Skeletal muscle tissue (tissue), 3 donors: ENCODE measurements at regions not wholly inside any gene's neighbourhood (a gene's known extent, or its start where the extent isn't known, plus 50 kb on each side); places are given as distances from the start of the nearest gene placed in this dataset.

ENCODE experiments used
- H3K27ac ChIP-seq: one replicate; pipeline ENCODE4 v1.7.0; 2013; ENCODE audit warnings: mild to moderate bottlenecking, low read depth, low read length, inconsistent platforms
- H3K27me3 ChIP-seq, 3 donors: one replicate each; pipeline ENCODE4 v1.7.0; 2013; ENCODE audit warnings: low read length in 3 of 3; ENCODE audit not compliant: control insufficient read depth in 3 of 3, insufficient read depth in 3 of 3
- H3K36me3 ChIP-seq, 3 donors: one replicate each; pipeline ENCODE4 v1.7.0; 2013; ENCODE audit warnings: low read length in 3 of 3; ENCODE audit not compliant: control insufficient read depth in 3 of 3, insufficient read depth in 3 of 3
- H3K4me1 ChIP-seq, 3 donors: one replicate each; pipeline ENCODE4 v1.7.0; 2013; ENCODE audit warnings: low read length in 3 of 3, mild to moderate bottlenecking in 3 of 3; ENCODE audit not compliant: control insufficient read depth in 3 of 3, insufficient read depth in 3 of 3
- H3K4me3 ChIP-seq, 3 donors: one replicate each; pipeline ENCODE4 v1.7.0; 2013; ENCODE audit warnings: low read length in 3 of 3
- H3K9ac ChIP-seq, 3 donors: one replicate each; pipeline ENCODE4 v1.7.0; 2013; ENCODE audit warnings: low read length in 3 of 3, mild to moderate bottlenecking in 3 of 3, moderate library complexity in 2 of 3, low read depth in 1 of 3
- H3K9me3 ChIP-seq, 3 donors: one replicate each; pipeline ENCODE4 v1.7.0; 2013; ENCODE audit warnings: low read length in 3 of 3; ENCODE audit not compliant: control insufficient read depth in 3 of 3
- donor health status: Osteomylitis.

DNA sequence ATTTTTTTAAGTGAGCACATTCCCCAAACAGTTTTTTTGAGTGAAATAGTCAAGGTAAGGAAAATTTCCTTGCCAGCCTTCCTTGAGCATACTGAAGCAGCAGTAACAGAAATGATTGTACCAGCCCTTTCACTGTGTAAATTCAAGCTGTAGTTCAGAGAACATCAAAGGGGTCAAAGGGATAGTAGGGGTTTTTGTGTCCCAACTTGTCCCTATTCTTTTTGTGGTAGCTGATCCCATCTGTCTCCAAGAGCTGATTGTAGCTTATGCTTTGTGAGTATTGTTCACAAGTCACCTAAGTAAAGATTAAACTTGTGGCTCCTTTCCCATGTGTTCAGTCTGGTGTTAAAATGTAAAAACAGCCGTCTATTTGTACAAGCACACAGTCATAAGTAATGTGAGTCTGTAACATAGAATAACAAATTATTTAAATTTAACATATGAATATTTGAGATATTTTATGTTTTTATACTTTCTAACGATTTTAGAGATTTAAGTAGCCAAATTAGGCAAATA, 185.0 kb downstream of the CENPW start:
- no peak overlapping the region for H3K4me3 ChIP-seq
- H3K36me3 ChIP-seq: no peaks in the 10 kb centered on the region

GRCh38 chr6:126526547-126526946, 186.6 kb downstream of the CENPW start:
- Histone ChIP-seq H3K27me3 (no peaks in the 10 kb centered on the region), H3K4me1 (no peaks in the 10 kb centered on the region), H3K36me3 (no peaks in the 10 kb centered on the region), H3K4me3 (no peak overlapping the region), H3K9ac (no peak overlapping the region), H3K9me3 (no peaks in the 10 kb centered on the region), H3K27ac (no peak overlapping the region)

More for the DNA sequence above, 185.0 kb downstream of the CENPW start:
- no peaks in the 10 kb centered on the region for H3K4me1 ChIP-seq
- H3K9me3 ChIP-seq: peaks cover 0 to 3% (median 0%) of the 10 kb centered on the region in 3 donors
- H3K27ac ChIP-seq: no peak overlapping the region
- H3K9ac ChIP-seq: no peak overlapping the region
- no peaks in the 10 kb centered on the region for H3K27me3 ChIP-seq

- no peak overlapping the region for H3K27ac ChIP-seq
- H3K4me3 ChIP-seq: no peak overlapping the region
- H3K9ac ChIP-seq: no peak overlapping the region
- no peaks in the 10 kb centered on the region for H3K4me1 ChIP-seq
- H3K27me3 ChIP-seq: no peaks in the 10 kb centered on the region
- no peaks in the 10 kb centered on the region for H3K9me3 ChIP-seq
- H3K36me3 ChIP-seq: no peaks in the 10 kb centered on the region
Observed at GRCh38 chr6:126526996-126527606, 187.2 kb downstream of the CENPW start.

GRCh38 chr6:126529637-126530362, 189.9 kb downstream of the CENPW start:
- Histone ChIP-seq H3K27ac (no peak overlapping the region), H3K4me3 (no peak overlapping the region), H3K9ac (no peak overlapping the region), H3K27me3 (no peaks in the 10 kb centered on the region), H3K9me3 (no peaks in the 10 kb centered on the region), H3K36me3 (no peaks in the 10 kb centered on the region), H3K4me1 (no peaks in the 10 kb centered on the region)

DNA sequence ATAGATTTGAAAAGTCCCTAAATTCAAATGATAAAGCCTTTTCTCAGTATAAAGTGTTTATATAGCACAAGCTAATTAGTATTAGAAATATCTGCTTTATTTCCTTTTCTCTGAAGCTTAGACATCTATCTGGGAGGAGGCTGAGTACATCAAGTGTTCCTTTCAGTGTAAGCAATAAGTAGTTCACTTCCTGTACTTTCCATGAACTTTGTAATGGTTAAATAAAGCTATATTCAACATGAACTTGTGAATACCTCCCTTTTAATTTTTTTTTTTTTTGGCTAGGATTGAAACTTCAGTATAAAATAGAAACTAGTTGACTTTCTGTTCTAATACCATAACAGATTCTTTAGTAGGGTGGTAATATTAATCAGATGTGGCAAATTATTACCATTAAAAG, 190.9 kb downstream of the CENPW start:
- Histone ChIP-seq H3K27ac (no peak overlapping the region), H3K4me1 (no peaks in the 10 kb centered on the region), H3K36me3 (no peaks in the 10 kb centered on the region), H3K27me3 (no peaks in the 10 kb centered on the region), H3K9ac (no peak overlapping the region), H3K4me3 (no peak overlapping the region), H3K9me3 (no peaks in the 10 kb centered on the region)

DNA sequence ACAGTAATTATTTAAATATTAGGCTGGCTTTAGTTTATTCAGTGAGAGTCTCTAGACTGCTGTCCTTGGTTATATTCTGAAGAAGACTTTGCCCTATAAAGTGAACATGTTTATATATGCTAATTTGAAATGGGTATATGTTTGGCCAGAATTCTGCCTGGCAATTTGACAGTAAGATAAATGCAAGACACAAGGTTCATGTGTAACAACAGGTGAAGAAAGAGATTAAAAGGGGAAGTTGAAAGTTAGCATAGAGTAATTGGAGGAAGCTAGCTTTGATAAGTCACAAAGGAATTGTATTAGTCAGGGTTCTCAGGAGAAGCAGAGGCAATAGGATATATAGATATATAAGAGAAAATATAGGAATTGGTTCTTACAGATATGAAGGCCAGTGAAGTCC, 191.4 kb downstream of the CENPW start:
- no peaks in the 10 kb centered on the region for H3K27me3 ChIP-seq
- no peak overlapping the region for H3K4me3 ChIP-seq
- no peaks in the 10 kb centered on the region for H3K4me1 ChIP-seq
- no peaks in the 10 kb centered on the region for H3K36me3 ChIP-seq
- no peaks in the 10 kb centered on the region for H3K9me3 ChIP-seq
- H3K9ac ChIP-seq: no peak overlapping the region
- no peak overlapping the region for H3K27ac ChIP-seq

DNA sequence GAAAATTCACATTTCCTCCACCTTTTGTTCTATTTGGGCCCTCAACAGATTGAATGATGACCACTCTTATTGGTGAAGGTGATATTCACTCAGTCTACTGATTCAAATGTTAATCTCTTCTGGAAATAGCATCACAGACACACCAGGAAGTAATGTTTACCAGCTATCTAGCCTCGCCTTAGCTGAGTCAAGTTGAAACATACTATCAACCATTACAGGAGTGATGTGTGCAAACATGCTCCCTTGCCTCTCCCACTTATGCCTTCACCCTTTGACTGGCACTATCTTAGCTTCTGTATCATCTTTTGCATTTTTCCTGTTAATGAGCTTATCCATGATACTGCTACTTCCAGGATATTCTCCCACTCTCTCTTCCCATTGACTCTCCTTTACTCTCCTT, 191.9 kb downstream of the CENPW start:
- H3K9me3 ChIP-seq: no peaks in the 10 kb centered on the region
- H3K27me3 ChIP-seq: no peaks in the 10 kb centered on the region
- no peak overlapping the region for H3K27ac ChIP-seq
- no peaks in the 10 kb centered on the region for H3K4me1 ChIP-seq
- no peak overlapping the region for H3K9ac ChIP-seq
- H3K4me3 ChIP-seq: no peak overlapping the region
- H3K36me3 ChIP-seq: no peaks in the 10 kb centered on the region

DNA sequence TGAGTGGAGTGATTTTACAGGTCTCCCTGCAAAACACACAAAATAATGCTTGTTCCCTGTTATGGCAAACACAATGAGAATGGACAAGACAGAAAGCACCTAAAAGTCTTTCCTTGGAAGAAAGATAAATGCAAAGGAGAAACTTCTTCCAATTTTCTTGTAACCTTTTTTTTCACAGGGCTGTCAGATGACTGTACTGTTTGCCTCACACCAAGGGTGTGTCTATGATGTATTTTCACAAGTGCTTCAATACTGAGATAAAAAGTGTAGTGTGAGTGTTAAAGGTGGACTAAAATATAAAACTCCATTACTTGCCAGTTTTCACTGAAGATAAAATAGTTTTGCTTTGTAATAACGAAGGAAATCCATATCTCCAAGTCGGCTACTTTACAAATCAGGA, 194.5 kb downstream of the CENPW start:
- no peak overlapping the region for H3K27ac ChIP-seq
- no peaks in the 10 kb centered on the region for H3K27me3 ChIP-seq
- no peaks in the 10 kb centered on the region for H3K36me3 ChIP-seq
- no peak overlapping the region for H3K4me3 ChIP-seq
- H3K9ac ChIP-seq: no peak overlapping the region
- no peaks in the 10 kb centered on the region for H3K4me1 ChIP-seq
- no peaks in the 10 kb centered on the region for H3K9me3 ChIP-seq

GRCh38 chr6:126535138-126535537, 195.2 kb downstream of the CENPW start:
- H3K36me3 ChIP-seq: no peaks in the 10 kb centered on the region
- no peak overlapping the region for H3K27ac ChIP-seq
- H3K9ac ChIP-seq: no peak overlapping the region
- H3K4me3 ChIP-seq: no peak overlapping the region
- no peaks in the 10 kb centered on the region for H3K27me3 ChIP-seq
- no peaks in the 10 kb centered on the region for H3K9me3 ChIP-seq
- H3K4me1 ChIP-seq: no peaks in the 10 kb centered on the region

- Histone ChIP-seq H3K36me3 (no peaks in the 10 kb centered on the region), H3K27ac (no peak overlapping the region), H3K4me1 (no peaks in the 10 kb centered on the region), H3K9me3 (no peaks in the 10 kb centered on the region), H3K27me3 (no peaks in the 10 kb centered on the region), H3K9ac (no peak overlapping the region), H3K4me3 (no peak overlapping the region)
Observed at GRCh38 chr6:126535595-126535994, 195.7 kb downstream of the CENPW start.
